ENCODE measurements at regions not wholly inside any gene's neighbourhood (a gene's known extent, or its start where the extent isn't known, plus 50 kb on each side); places are given as distances from the start of the nearest gene placed in this dataset.

DNA sequence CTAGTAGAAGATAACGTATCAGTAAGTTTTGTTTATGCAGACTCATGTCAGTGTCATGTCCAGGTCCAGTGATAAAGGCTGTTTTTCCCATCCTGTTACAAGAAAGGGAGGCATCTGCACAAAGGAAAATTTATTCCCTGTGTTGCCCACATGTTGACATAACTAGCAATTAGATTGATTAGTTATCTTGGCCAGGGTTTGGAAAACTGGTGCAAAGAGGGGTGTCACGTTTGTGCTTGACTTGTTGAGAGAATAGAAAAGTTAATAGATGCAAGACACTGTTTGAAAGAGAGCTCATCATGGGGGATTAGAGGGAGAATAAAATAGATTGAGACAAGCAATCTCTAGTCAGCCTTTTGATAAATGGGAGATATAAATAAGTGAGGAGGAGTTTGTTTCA is 1357.0 kb upstream of the AGA start:
- no peaks in the 10 kb centered on the region for H3K27me3 ChIP-seq
- no peak overlapping the region for H3K4me3 ChIP-seq
- no peak for DNase-seq (ENCODE audit: extremely low spot score in 2 of 2)
- no peaks in the 10 kb centered on the region for H3K36me3 ChIP-seq
- TF ChIP-seq POLR2AphosphoS5 (IDR thresholded peaks at IDR 0.05; ENCODE audit: insufficient read depth in 1 of 2, low read depth in 1 of 2) (no peak), CTCF (IDR thresholded peaks at IDR 0.05) (no peak), POLR2A (IDR thresholded peaks at IDR 0.05) (no peak)
- H3K27ac ChIP-seq = no peak overlapping the region
- H3K4me1 ChIP-seq = no peaks in the 10 kb centered on the region
- no peaks in the 10 kb centered on the region for H3K9me3 ChIP-seq
- intact Hi-C loops (cut with DNase I) = no loop called here

DNA sequence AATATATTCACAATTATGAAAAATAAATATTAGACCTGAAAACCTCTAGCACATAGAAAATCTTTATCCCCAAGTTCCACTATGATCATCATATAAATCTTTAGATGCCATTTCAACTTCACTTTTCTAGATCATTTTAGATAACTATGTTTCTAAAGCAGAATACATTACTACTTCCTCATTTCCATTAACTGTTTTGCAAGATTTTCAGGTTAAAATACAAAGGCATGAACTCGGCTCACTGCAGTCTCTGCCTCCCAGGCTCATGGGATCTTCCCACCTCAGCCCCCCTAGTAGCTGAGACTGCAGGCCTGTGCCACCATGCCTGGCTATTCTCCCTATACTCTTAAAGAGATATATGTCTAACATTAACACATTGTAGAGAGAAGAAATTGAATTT is 1365.9 kb upstream of the AGA start:
- DNase-seq (ENCODE audit: extremely low spot score in 2 of 2) = no peak
- Histone ChIP-seq H3K9me3 (no peaks in the 10 kb centered on the region), H3K4me3 (no peak overlapping the region), H3K27me3 (no peaks in the 10 kb centered on the region), H3K4me1 (no peaks in the 10 kb centered on the region), H3K36me3 (no peaks in the 10 kb centered on the region), H3K27ac (no peak overlapping the region)
- intact Hi-C loops (cut with DNase I) = no loop called here
- no peak for TF ChIP-seq CTCF (IDR thresholded peaks at IDR 0.05)
- no peak for TF ChIP-seq POLR2A (IDR thresholded peaks at IDR 0.05)
- TF ChIP-seq POLR2AphosphoS5 (IDR thresholded peaks at IDR 0.05; ENCODE audit: insufficient read depth in 1 of 2, low read depth in 1 of 2) = no peak

GRCh38 chr4:178809921-178810320 is 1367.7 kb upstream of the AGA start:
- Histone ChIP-seq H3K4me3 (no peak overlapping the region), H3K9me3 (no peaks in the 10 kb centered on the region), H3K36me3 (no peaks in the 10 kb centered on the region), H3K27ac (no peak overlapping the region), H3K27me3 (no peaks in the 10 kb centered on the region), H3K4me1 (no peaks in the 10 kb centered on the region)
- no peak for DNase-seq (ENCODE audit: extremely low spot score in 2 of 2)
- intact Hi-C loops (cut with DNase I) = no loop called here
- TF ChIP-seq POLR2A (IDR thresholded peaks at IDR 0.05) (no peak), POLR2AphosphoS5 (IDR thresholded peaks at IDR 0.05; ENCODE audit: insufficient read depth in 1 of 2, low read depth in 1 of 2) (no peak)

GRCh38 chr4:178811356-178811755 is 1369.1 kb upstream of the AGA start:
- Histone ChIP-seq H3K27ac (no peak overlapping the region), H3K27me3 (no peaks in the 10 kb centered on the region), H3K36me3 (no peaks in the 10 kb centered on the region), H3K9me3 (no peaks in the 10 kb centered on the region), H3K4me3 (no peak overlapping the region), H3K4me1 (no peaks in the 10 kb centered on the region)
- DNase-seq (ENCODE audit: extremely low spot score in 2 of 2) = no peak
- TF ChIP-seq POLR2AphosphoS5 (IDR thresholded peaks at IDR 0.05; ENCODE audit: insufficient read depth in 1 of 2, low read depth in 1 of 2) = no peak
- TF ChIP-seq POLR2A (IDR thresholded peaks at IDR 0.05) = no peak
- no peak for TF ChIP-seq CTCF (IDR thresholded peaks at IDR 0.05)
- intact Hi-C loops (cut with DNase I) = no loop called here

DNA sequence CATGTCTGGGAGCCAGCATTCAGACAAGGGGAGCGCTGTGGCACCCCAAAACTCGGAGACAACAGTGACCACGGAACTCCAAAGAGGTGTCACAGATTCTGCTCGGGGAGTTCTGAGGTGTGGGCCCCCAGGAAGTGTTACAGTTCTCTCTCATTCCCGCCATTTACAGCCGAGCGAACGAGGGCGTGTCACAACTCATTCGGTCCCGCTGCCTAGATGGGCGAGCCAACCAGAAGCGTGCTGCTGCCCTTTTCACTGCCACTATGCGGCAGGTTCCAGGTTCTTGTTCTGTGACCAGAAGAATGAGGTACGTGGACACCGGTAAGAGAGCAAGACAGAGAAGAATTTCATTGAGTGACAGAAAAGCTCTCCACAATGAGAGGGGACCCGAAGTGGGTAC is 1370.6 kb upstream of the AGA start:
- TF ChIP-seq CTCF (IDR thresholded peaks at IDR 0.05) (no peak), POLR2A (IDR thresholded peaks at IDR 0.05) (no peak), POLR2AphosphoS5 (IDR thresholded peaks at IDR 0.05; ENCODE audit: insufficient read depth in 1 of 2, low read depth in 1 of 2) (no peak)
- no peak overlapping the region for H3K4me3 ChIP-seq
- H3K27me3 ChIP-seq = no peaks in the 10 kb centered on the region
- no peaks in the 10 kb centered on the region for H3K4me1 ChIP-seq
- no peak for DNase-seq (ENCODE audit: extremely low spot score in 2 of 2)
- no peaks in the 10 kb centered on the region for H3K36me3 ChIP-seq
- no peaks in the 10 kb centered on the region for H3K9me3 ChIP-seq
- intact Hi-C loops (cut with DNase I) = no loop called here
- H3K27ac ChIP-seq = no peak overlapping the region

GRCh38 chr4:178814908-178815307 is 1372.7 kb upstream of the AGA start:
- Histone ChIP-seq H3K36me3 (no peaks in the 10 kb centered on the region), H3K4me3 (no peak overlapping the region), H3K4me1 (no peaks in the 10 kb centered on the region), H3K9me3 (no peaks in the 10 kb centered on the region), H3K27ac (no peak overlapping the region), H3K27me3 (no peaks in the 10 kb centered on the region)
- TF ChIP-seq POLR2AphosphoS5 (IDR thresholded peaks at IDR 0.05; ENCODE audit: insufficient read depth in 1 of 2, low read depth in 1 of 2) (no peak), CTCF (IDR thresholded peaks at IDR 0.05) (no peak)
- no peak for DNase-seq (ENCODE audit: extremely low spot score in 2 of 2)
- intact Hi-C loops (cut with DNase I) = no loop called here

All from vagina (tissue), 2 donors.